Osteocyte (in vitro differentiated cells): ENCODE measurements at regions not wholly inside any gene's neighbourhood (a gene's known extent, or its start where the extent isn't known, plus 50 kb on each side); places are given as distances from the start of the nearest gene placed in this dataset.

Source experiments
- DNase-seq: peaks from one replicate; pipeline ENCODE4 v3.0.0; 2021; ENCODE audit warnings: mixed read lengths; ENCODE audit not compliant: unreplicated experiment; ENCODE audit errors: extremely low spot score
- H3K27ac Mint-ChIP-seq: one replicate; pipeline ENCODE4 v1.8.0; 2021; ENCODE audit warnings: mild to moderate bottlenecking, mixed read lengths; ENCODE audit not compliant: unreplicated experiment
- H3K27me3 Mint-ChIP-seq: one replicate; pipeline ENCODE4 v1.8.0; 2021; ENCODE audit warnings: mixed read lengths; ENCODE audit not compliant: unreplicated experiment
- H3K36me3 Mint-ChIP-seq: one replicate; pipeline ENCODE4 v1.8.0; 2021; ENCODE audit warnings: mixed read lengths; ENCODE audit not compliant: unreplicated experiment
- H3K4me1 Mint-ChIP-seq: one replicate; pipeline ENCODE4 v1.8.0; 2021; ENCODE audit warnings: mixed read lengths; ENCODE audit not compliant: unreplicated experiment
- H3K4me3 Mint-ChIP-seq: one replicate; pipeline ENCODE4 v1.8.0; 2021; ENCODE audit warnings: mild to moderate bottlenecking, moderate library complexity, mixed read lengths; ENCODE audit not compliant: unreplicated experiment
- H3K9me3 Mint-ChIP-seq: one replicate; pipeline ENCODE4 v1.8.0; 2021; ENCODE audit warnings: mixed read lengths; ENCODE audit not compliant: unreplicated experiment
- CTCF ChIP-seq: fragments of 200-600 bp; sonication (generic); IDR thresholded peaks from 2 replicates; pipeline ENCODE4 v1.5.0; 2021; ENCODE audit warnings: antibody characterized with exemption, mild to moderate bottlenecking, moderate library complexity

DNA sequence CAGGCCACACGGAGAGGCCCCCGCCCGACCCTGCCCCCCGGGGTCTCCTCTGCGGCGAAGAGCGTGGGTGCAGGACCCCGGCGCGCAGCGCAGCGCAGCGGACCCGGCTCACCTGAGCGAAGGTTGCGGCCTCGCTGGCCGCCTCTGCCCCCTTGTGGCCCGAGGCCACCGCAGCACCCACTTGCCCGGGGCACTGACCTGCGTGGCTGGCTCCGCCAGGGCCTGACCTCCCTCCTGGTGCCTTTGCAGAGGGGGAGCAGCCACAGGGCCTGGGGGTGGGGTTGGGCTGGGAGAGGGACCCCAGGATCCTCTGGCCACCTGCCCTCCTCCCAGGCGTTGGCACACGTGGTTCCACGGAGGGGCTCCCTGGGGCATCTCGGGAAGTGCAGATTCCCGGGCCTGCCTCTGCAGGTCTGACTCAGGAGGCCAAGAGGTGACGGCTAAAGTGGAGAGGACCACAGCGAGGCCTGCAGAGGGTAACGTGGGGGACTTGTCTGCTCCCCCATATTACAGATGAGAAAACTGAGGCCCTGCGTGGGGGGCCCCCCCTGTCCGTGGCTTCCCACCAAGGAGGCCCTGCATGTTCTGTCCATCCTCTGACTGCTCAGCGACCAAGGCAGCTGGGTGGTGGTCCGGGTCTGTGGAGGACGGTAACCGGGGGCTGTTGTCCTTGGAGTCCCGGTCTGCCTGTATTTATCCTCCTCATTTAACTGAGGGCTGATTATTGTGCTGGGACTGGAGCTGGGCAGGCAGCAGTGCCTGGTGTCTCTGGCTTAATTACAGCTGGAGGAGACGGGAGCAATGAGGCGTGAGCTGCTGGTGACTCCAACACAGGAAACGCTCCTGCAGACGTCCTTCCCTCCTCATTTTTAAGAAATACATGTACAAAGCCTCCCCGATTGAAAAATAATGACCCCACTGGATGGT is 67.9 kb upstream of the BEGAIN start:
- H3K4me3 Mint-ChIP-seq = no peak overlapping the region

GRCh38 chr14:100655741-100656085 is 68.5 kb upstream of the BEGAIN start:
- TF ChIP-seq CTCF = no peak
- H3K4me3 Mint-ChIP-seq = no peak overlapping the region
- peaks cover 18% of the 10 kb centered on the region for H3K27me3 Mint-ChIP-seq

More for the DNA sequence above, 67.9 kb upstream of the BEGAIN start:
- peak; percentile 57 for TF ChIP-seq CTCF
- no peaks in the 10 kb centered on the region for H3K9me3 Mint-ChIP-seq
- H3K36me3 Mint-ChIP-seq = no peaks in the 10 kb centered on the region
- DNase-seq = no peak
- H3K27me3 Mint-ChIP-seq = peaks cover 18% of the 10 kb centered on the region
- no peak overlapping the region for H3K27ac Mint-ChIP-seq
- no peaks in the 10 kb centered on the region for H3K4me1 Mint-ChIP-seq

GRCh38 chr14:100656996-100657395 is 69.7 kb upstream of the DLK1 start:
- no peak for DNase-seq
- H3K27me3 Mint-ChIP-seq = peaks cover 18% of the 10 kb centered on the region
- H3K4me1 Mint-ChIP-seq = no peaks in the 10 kb centered on the region
- no peak overlapping the region for H3K4me3 Mint-ChIP-seq
- no peak overlapping the region for H3K27ac Mint-ChIP-seq
- H3K9me3 Mint-ChIP-seq = no peaks in the 10 kb centered on the region
- H3K36me3 Mint-ChIP-seq = no peaks in the 10 kb centered on the region
- no peak for TF ChIP-seq CTCF

More at GRCh38 chr14:100655741-100656085, 68.5 kb upstream of the BEGAIN start:
- no peaks in the 10 kb centered on the region for H3K4me1 Mint-ChIP-seq
- H3K36me3 Mint-ChIP-seq = no peaks in the 10 kb centered on the region
- no peaks in the 10 kb centered on the region for H3K9me3 Mint-ChIP-seq
- DNase-seq = no peak
- no peak overlapping the region for H3K27ac Mint-ChIP-seq

DNA sequence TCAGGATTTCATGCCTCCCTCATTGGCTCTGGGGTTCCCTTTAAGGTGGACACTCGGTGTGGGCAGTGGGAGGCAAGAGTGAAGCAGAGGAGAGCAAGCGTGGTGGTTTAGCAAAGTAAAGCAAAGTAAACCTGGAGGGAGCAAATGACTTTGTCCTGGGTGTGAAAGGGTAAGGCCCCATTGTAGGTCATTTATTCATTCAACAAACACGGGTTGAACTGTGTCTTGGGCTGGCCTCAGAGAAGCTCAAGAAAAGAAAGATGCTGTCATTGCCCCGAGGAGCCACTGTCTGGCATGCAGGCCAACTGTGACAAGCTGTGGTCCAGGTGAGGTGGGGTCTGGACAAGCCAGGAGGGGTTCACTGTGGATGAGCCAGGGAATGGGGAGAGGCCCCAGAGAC is 68.9 kb upstream of the DLK1 start:
- Mint-ChIP-seq H3K27me3 (peaks cover 18% of the 10 kb centered on the region), H3K4me1 (no peaks in the 10 kb centered on the region), H3K27ac (no peak overlapping the region), H3K9me3 (no peaks in the 10 kb centered on the region), H3K4me3 (no peak overlapping the region), H3K36me3 (no peaks in the 10 kb centered on the region)
- no peak for TF ChIP-seq CTCF
- DNase-seq = no peak

DNA sequence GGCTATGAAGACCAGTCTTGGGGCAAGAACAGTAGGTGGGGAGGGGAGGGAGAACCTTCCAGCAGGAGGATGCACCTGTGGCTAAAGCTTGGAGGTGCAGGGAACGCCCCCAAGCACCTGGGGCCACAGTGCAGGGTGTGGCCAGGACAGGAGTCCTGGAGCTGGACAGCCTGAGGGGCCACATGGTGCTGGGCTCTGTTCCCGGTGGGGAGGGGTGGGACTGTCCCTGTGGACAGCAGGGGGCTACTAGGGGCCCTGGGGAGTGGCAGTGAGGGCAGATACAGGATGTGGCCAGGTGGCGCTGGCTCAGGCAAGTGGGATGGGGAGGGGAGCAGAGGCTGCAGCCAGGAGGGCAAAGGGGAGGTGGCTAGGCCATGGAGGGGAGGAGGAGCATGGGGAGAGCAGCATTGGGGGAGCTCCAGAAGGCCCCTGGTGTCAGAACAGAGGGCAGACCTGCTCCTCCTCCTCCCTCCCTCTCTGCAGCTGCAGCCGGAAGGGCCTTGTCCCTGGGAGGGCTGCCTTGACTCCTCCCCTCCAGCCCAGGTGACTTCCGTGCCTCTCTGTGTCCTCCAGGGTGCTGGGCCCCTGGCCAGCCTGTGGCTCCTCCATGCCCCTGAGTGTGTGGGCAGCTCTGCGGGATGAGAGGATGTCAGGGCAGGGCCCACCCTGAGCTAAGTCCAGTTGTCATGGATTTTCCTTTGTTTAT is 68.4 kb upstream of the DLK1 start:
- DNase-seq = no peak

More for the DNA sequence above, 68.4 kb upstream of the DLK1 start:
- Mint-ChIP-seq H3K4me3 (no peak overlapping the region), H3K27me3 (peaks cover 18% of the 10 kb centered on the region), H3K27ac (no peak overlapping the region), H3K9me3 (no peaks in the 10 kb centered on the region), H3K4me1 (no peaks in the 10 kb centered on the region), H3K36me3 (no peaks in the 10 kb centered on the region)
- no peak for TF ChIP-seq CTCF
